Hepatocyte (in vitro differentiated cells): ENCODE measurements at regions not wholly inside any gene's neighbourhood (a gene's known extent, or its start where the extent isn't known, plus 50 kb on each side); places are given as distances from the start of the nearest gene placed in this dataset.

Experiments used
- DNase-seq: peaks from one replicate; pipeline ENCODE4 v3.0.0-alpha.2; 2016; ENCODE audit warnings: low spot score
- H2AFZ ChIP-seq: fragments of 200-600 bp; sonication (generic); 2 replicates; pipeline ENCODE4 v1.6.0; 2016; ENCODE audit warnings: antibody characterized with exemption, mild to moderate bottlenecking
- H3K27ac ChIP-seq: fragments of 200-600 bp; sonication (generic); 2 replicates; pipeline ENCODE4 v1.5.1; 2016; ENCODE audit warnings: mild to moderate bottlenecking
- H3K27me3 ChIP-seq: fragments of 200-600 bp; sonication (generic); 2 replicates; pipeline ENCODE4 v1.6.1; 2016
- H3K36me3 ChIP-seq: fragments of 200-600 bp; sonication (generic); replicated peaks from 2 replicates; pipeline ENCODE4 v1.5.1; 2016; ENCODE audit warnings: low read depth; ENCODE audit not compliant: insufficient read depth
- H3K4me1 ChIP-seq: fragments of 200-600 bp; sonication (generic); 2 replicates; pipeline ENCODE4 v1.5.1; 2016; ENCODE audit warnings: mild to moderate bottlenecking, moderate library complexity; ENCODE audit not compliant: insufficient read depth
- H3K4me2 ChIP-seq: fragments of 200-600 bp; sonication (generic); 2 replicates; pipeline ENCODE4 v1.6.0; 2016
- H3K4me3 ChIP-seq: fragments of 200-600 bp; sonication (generic); 2 replicates; pipeline ENCODE4 v1.5.1; 2016; ENCODE audit warnings: mild to moderate bottlenecking
- H3K79me2 ChIP-seq: fragments of 200-600 bp; sonication (generic); 2 replicates; pipeline ENCODE4 v1.6.0; 2017; ENCODE audit warnings: mild to moderate bottlenecking
- H3K9me2 ChIP-seq: fragments of 200-600 bp; sonication (generic); replicated peaks from 2 replicates; pipeline ENCODE4 v1.6.0; 2017; ENCODE audit warnings: mild to moderate bottlenecking; ENCODE audit not compliant: insufficient read depth
- H3K9me3 ChIP-seq: fragments of 200-600 bp; sonication (generic); 2 replicates; pipeline ENCODE4 v1.5.1; 2016; ENCODE audit warnings: low read depth, mild to moderate bottlenecking
- H4K20me1 ChIP-seq: fragments of 200-600 bp; sonication (generic); 2 replicates; pipeline ENCODE4 v1.6.0; 2016; ENCODE audit warnings: mild to moderate bottlenecking; ENCODE audit not compliant: insufficient read depth, poor library complexity, severe bottlenecking
- CTCF ChIP-seq: fragments of 200-600 bp; sonication (generic); IDR thresholded peaks from 2 replicates; pipeline ENCODE4 v1.5.1; 2016; ENCODE audit warnings: antibody characterized with exemption, mild to moderate bottlenecking; ENCODE audit not compliant: poor library complexity
- EZH2 ChIP-seq: fragments of 200-600 bp; sonication (generic); IDR thresholded peaks from 2 replicates; pipeline ENCODE4 v1.6.1; 2016; ENCODE audit warnings: antibody characterized with exemption, mild to moderate bottlenecking, borderline replicate concordance
- EZH2phosphoT487 ChIP-seq: fragments of 200-600 bp; sonication (generic); IDR thresholded peaks from one replicate; pipeline ENCODE4 v1.6.1; 2018; ENCODE audit warnings: antibody characterized with exemption, mild to moderate bottlenecking, low read depth, moderate library complexity; ENCODE audit not compliant: unreplicated experiment, severe bottlenecking
- WGBS: methylation state at CpG from one replicate; pipeline ENCODE4 v1.1.6; 2016; ENCODE audit warnings: low lambda C conversion rate; ENCODE audit errors: missing lambda C conversion rate; 5-methylcytosine and 5-hydroxymethylcytosine counted together

DNA sequence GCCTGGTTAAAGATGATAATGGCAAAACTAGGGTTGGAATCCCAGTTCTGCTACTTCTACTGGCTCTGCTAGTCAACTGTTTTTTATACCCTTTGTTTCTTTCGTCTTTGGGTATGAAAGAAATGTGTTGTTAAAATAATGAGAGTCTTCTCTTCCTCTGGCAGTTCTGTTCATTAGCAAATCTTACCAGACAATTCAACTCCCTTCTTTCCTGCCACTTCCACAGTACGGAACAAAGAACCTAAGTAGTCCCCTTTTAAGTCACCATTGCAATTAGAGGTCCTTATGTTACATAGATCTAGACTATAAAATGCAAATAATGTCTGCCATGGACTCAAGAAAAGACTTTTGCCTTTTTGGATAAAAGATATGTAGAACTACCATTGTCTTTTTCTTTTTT lies 134.1 kb downstream of the RND3 start:
- Histone ChIP-seq H3K9me2 (no peaks in the 10 kb centered on the region), H3K36me3 (no peaks in the 10 kb centered on the region), H3K27me3 (no peaks in the 10 kb centered on the region), H4K20me1 (no peaks in the 10 kb centered on the region), H3K4me2 (no peak overlapping the region), H3K27ac (no peak overlapping the region), H3K4me3 (no peak overlapping the region), H3K79me2 (no peaks in the 10 kb centered on the region), H3K9me3 (no peaks in the 10 kb centered on the region), H3K4me1 (peaks cover 8% of the 10 kb centered on the region), H2AFZ (no peak overlapping the region)
- whole genome bisulfite sequencing, result 80% methylated on average over 2 of the region's 2 CpGs
- DNase-seq, result no peak
- no peak for TF ChIP-seq CTCF
- no peak for TF ChIP-seq EZH2phosphoT487
- TF ChIP-seq EZH2, result no peak

DNA sequence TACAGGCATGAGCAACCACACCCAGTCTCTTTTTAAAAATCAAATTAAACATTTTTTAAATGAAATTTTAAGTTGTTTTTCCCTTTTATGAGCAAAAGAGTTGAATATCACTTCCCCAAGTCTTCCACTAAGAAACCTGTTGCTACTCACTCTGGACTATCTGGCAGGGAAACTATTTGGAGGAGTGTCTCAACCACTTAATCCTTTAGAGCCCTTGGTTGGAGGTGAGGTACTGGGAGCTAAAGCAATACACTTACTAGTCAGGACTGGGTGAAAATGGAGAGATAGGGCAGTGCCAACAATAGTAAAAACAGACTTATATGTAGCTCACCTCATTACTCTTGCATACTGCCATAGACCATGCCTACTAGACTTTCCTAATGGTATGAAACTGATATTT lies 135.5 kb downstream of the RND3 start:
- no peak for DNase-seq
- H3K27me3 ChIP-seq, result no peaks in the 10 kb centered on the region
- H3K9me3 ChIP-seq, result no peaks in the 10 kb centered on the region
- no peak overlapping the region for H2AFZ ChIP-seq
- H3K4me2 ChIP-seq, result no peak overlapping the region
- H3K9me2 ChIP-seq, result no peaks in the 10 kb centered on the region
- H4K20me1 ChIP-seq, result no peaks in the 10 kb centered on the region
- no peaks in the 10 kb centered on the region for H3K79me2 ChIP-seq
- H3K27ac ChIP-seq, result no peak overlapping the region
- no peaks in the 10 kb centered on the region for H3K36me3 ChIP-seq
- H3K4me3 ChIP-seq, result no peak overlapping the region
- no peaks in the 10 kb centered on the region for H3K4me1 ChIP-seq
- TF ChIP-seq EZH2phosphoT487, result no peak
- no peak for TF ChIP-seq EZH2
- TF ChIP-seq CTCF, result no peak

DNA sequence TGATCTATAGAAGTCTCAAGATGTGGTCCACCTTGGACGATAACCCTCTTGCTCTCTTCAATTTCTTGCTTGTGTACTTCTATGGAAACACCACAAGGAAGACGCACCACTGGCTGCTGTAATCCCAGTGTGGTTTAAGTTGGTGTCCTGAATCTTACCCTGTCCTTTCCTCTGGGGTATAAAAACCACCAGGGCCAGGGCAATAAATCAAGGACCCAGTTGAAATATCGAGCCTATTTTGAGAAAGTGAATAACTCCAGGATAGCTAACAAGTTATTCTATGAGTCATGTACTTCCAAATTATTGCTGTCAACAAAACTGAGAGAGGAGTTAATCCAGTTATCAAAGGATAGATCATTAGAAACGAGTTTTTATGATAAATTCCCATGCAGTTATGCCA lies 137.0 kb downstream of the RND3 start:
- no peaks in the 10 kb centered on the region for H3K36me3 ChIP-seq
- no peak overlapping the region for H2AFZ ChIP-seq
- no peaks in the 10 kb centered on the region for H3K4me1 ChIP-seq
- no peak overlapping the region for H3K4me3 ChIP-seq
- no peak overlapping the region for H3K27ac ChIP-seq
- H4K20me1 ChIP-seq, result no peaks in the 10 kb centered on the region
- H3K79me2 ChIP-seq, result no peaks in the 10 kb centered on the region
- no peaks in the 10 kb centered on the region for H3K9me3 ChIP-seq
- no peaks in the 10 kb centered on the region for H3K9me2 ChIP-seq
- no peak overlapping the region for H3K4me2 ChIP-seq
- no peak for DNase-seq
- no peak for TF ChIP-seq EZH2
- no peak for TF ChIP-seq CTCF
- TF ChIP-seq EZH2phosphoT487, result no peak
- H3K27me3 ChIP-seq, result no peaks in the 10 kb centered on the region
- 85% methylated on average over 4 of the region's 4 CpGs for WGBS

GRCh38 chr2:150346806-150347205 lies 140.7 kb downstream of the RND3 start:
- TF ChIP-seq EZH2 (no peak), CTCF (no peak), EZH2phosphoT487 (no peak)
- Histone ChIP-seq H3K27me3 (no peaks in the 10 kb centered on the region), H3K9me3 (no peaks in the 10 kb centered on the region), H4K20me1 (no peaks in the 10 kb centered on the region), H3K4me2 (no peak overlapping the region), H3K4me3 (no peak overlapping the region), H2AFZ (no peak overlapping the region), H3K9me2 (no peaks in the 10 kb centered on the region), H3K79me2 (no peaks in the 10 kb centered on the region), H3K36me3 (no peaks in the 10 kb centered on the region), H3K27ac (no peak overlapping the region), H3K4me1 (no peaks in the 10 kb centered on the region)
- 91% methylated on average over 4 of the region's 4 CpGs for WGBS
- no peak for DNase-seq
